Motor neuron (in vitro differentiated cells): ENCODE measurements at regions not wholly inside any gene's neighbourhood (a gene's known extent, or its start where the extent isn't known, plus 50 kb on each side); places are given as distances from the start of the nearest gene placed in this dataset.

Source experiments
- ATAC-seq, 8 experiments: fragments of 200-7000 bp; cut with Tn5 transposase; replicated peaks in 6 of 8; 2 replicates each; pipeline ENCODE4 v1.8.0; 2021; ENCODE audit warnings: mild to moderate bottlenecking in 8 of 8, moderate library complexity in 8 of 8
- H3K27ac ChIP-seq, 2 donors: fragments of 250-450 bp; sonication (Bioruptor Pico); 2 replicates each; pipeline ENCODE4 v1.9.0; 2021; ENCODE audit warnings: antibody characterized with exemption in 2 of 2, mild to moderate bottlenecking in 2 of 2, moderate library complexity in 1 of 2
- H3K4me1 ChIP-seq, 2 donors: fragments of 250-450 bp; sonication (Bioruptor Pico); replicated peaks in 1 of 2; 2 replicates each; pipeline ENCODE4 v1.6.1; 2021; ENCODE audit warnings: antibody characterized with exemption in 2 of 2, mild to moderate bottlenecking in 2 of 2, moderate library complexity in 1 of 2
- H3K4me3 ChIP-seq, 5 donors: fragments of 250-450 bp; sonication (Bioruptor Pico); 2 replicates each; pipeline ENCODE4 v1.9.0; 2021; ENCODE audit warnings: antibody characterized with exemption in 5 of 5, mild to moderate bottlenecking in 5 of 5, moderate library complexity in 4 of 5
- WGBS, 10 experiments: fragments of 450-650 bp; shearing (Covaris generic); methylation state at CpG; one replicate each; pipeline ENCODE4 v1.0.0; 2022; 5-methylcytosine and 5-hydroxymethylcytosine counted together
- in situ Hi-C, 9 experiments: fragments of 400-800 bp; cut with MboI; loops; one replicate each; pipeline ENCODE4 v1.15.0; 2021; ENCODE audit warnings: low sequenced_read_pairs in 9 of 9, low pct_unique_long_range_greater_than_20kb in 2 of 9; ENCODE audit not compliant: unreplicated experiment in 9 of 9

- H3K27ac ChIP-seq, result no peak overlapping the region
- H3K4me3 ChIP-seq, result no peak overlapping the region
- in situ Hi-C loops, result no loop called here
- no peaks in the 10 kb centered on the region for H3K4me1 ChIP-seq
- no peak for ATAC-seq
- 42 to 95% (median 85%) methylated on average over 1 to 5 of the region's 5 CpGs; no CpG with 5 or more reads in 1 of the 10 experiments for WGBS, 10 experiments
Observed at GRCh38 chr5:67335426-67335825, 138.8 kb upstream of the CD180 start.

- ATAC-seq, result no peak
- Histone ChIP-seq H3K4me3 (no peak overlapping the region), H3K27ac (no peak overlapping the region), H3K4me1 (no peaks in the 10 kb centered on the region)
- in situ Hi-C loops, result no loop called here
- WGBS, 10 experiments, result 11 to 100% (median 87%) methylated on average over 1 of the region's 1 CpG; no CpG with 5 or more reads in 4 of the 10 experiments
Observed at GRCh38 chr5:67334373-67334772, 137.8 kb upstream of the CD180 start.

GRCh38 chr5:67333171-67333570 lies 136.6 kb upstream of the CD180 start:
- no peaks in the 10 kb centered on the region for H3K4me1 ChIP-seq
- H3K4me3 ChIP-seq, result no peak overlapping the region
- no peak overlapping the region for H3K27ac ChIP-seq
- in situ Hi-C loops, result no loop called here
- no peak for ATAC-seq
- WGBS, 10 experiments, result 80 to 100% (median 95%) methylated on average over 1 to 2 of the region's 2 CpGs; no CpG with 5 or more reads in 1 of the 10 experiments

GRCh38 chr5:67331296-67331925 lies 134.8 kb upstream of the CD180 start:
- ATAC-seq, result no peak
- WGBS, 10 experiments, result 49 to 94% (median 79%) methylated on average over 1 to 4 of the region's 4 CpGs; no CpG with 5 or more reads in 2 of the 10 experiments
- Histone ChIP-seq H3K4me1 (no peaks in the 10 kb centered on the region), H3K4me3 (no peak overlapping the region), H3K27ac (no peak overlapping the region)
- in situ Hi-C loops, result no loop called here

GRCh38 chr5:67319935-67320725 lies 123.5 kb upstream of the CD180 start:
- ATAC-seq, result no peak
- Histone ChIP-seq H3K27ac (no peak overlapping the region), H3K4me1 (no peaks in the 10 kb centered on the region), H3K4me3 (no peak overlapping the region)
- WGBS, 10 experiments, result 86 to 100% (median 96%) methylated on average over 1 to 3 of the region's 3 CpGs; no CpG with 5 or more reads in 4 of the 10 experiments
- in situ Hi-C loops, result no loop called here

GRCh38 chr5:67318746-67319145 lies 122.1 kb upstream of the CD180 start:
- Histone ChIP-seq H3K4me3 (no peak overlapping the region), H3K27ac (no peak overlapping the region), H3K4me1 (no peaks in the 10 kb centered on the region)
- WGBS, 10 experiments, result 65 to 97% (median 90%) methylated on average over 2 to 6 of the region's 15 CpGs; no CpG with 5 or more reads in 7 of the 10 experiments
- ATAC-seq, result no peak
- in situ Hi-C loops, result no loop called here

GRCh38 chr5:67317603-67318002 lies 121.0 kb upstream of the CD180 start:
- Histone ChIP-seq H3K4me3 (no peak overlapping the region), H3K4me1 (no peaks in the 10 kb centered on the region), H3K27ac (no peak overlapping the region)
- in situ Hi-C loops, result no loop called here
- ATAC-seq, result peak in 2 of 8 experiments; percentile 52 to 55

- ATAC-seq, result no peak
- Histone ChIP-seq H3K4me3 (no peak overlapping the region), H3K4me1 (no peaks in the 10 kb centered on the region), H3K27ac (no peak overlapping the region)
- WGBS, 10 experiments, result 80 to 100% (median 100%) methylated on average over 1 of the region's 1 CpG; no CpG with 5 or more reads in 1 of the 10 experiments
- in situ Hi-C loops, result no loop called here
Observed at GRCh38 chr5:67316695-67317094, 120.1 kb upstream of the CD180 start.

GRCh38 chr5:67315082-67315989 lies 118.7 kb upstream of the CD180 start:
- Histone ChIP-seq H3K4me3 (no peak overlapping the region), H3K27ac (no peak overlapping the region), H3K4me1 (no peaks in the 10 kb centered on the region)
- WGBS, 10 experiments, result 22 to 100% (median 81%) methylated on average over 1 to 7 of the region's 7 CpGs
- ATAC-seq, result peak; percentile 89 to 99 (median 94)
- in situ Hi-C loops, result no loop called here

- 70 to 100% (median 96%) methylated on average over 2 of the region's 2 CpGs; no CpG with 5 or more reads in 1 of the 10 experiments for WGBS, 10 experiments
- H3K4me1 ChIP-seq, result no peaks in the 10 kb centered on the region
- no peak overlapping the region for H3K4me3 ChIP-seq
- H3K27ac ChIP-seq, result no peak overlapping the region
- in situ Hi-C loops, result no loop called here
- ATAC-seq, result no peak
Observed at GRCh38 chr5:67311701-67312100, 115.1 kb upstream of the CD180 start.

- ATAC-seq, result no peak
- WGBS, 10 experiments, result 46 to 100% (median 89%) methylated on average over 1 to 2 of the region's 2 CpGs
- Histone ChIP-seq H3K4me1 (no peaks in the 10 kb centered on the region), H3K4me3 (no peak overlapping the region), H3K27ac (no peak overlapping the region)
- in situ Hi-C loops, result no loop called here
Observed at GRCh38 chr5:67311208-67311607, 114.6 kb upstream of the CD180 start.

GRCh38 chr5:67310740-67311139 lies 114.1 kb upstream of the CD180 start:
- Histone ChIP-seq H3K4me1 (no peaks in the 10 kb centered on the region), H3K27ac (no peak overlapping the region), H3K4me3 (no peak overlapping the region)
- WGBS, 10 experiments, result 0 to 100% (median 93%) methylated on average over 1 to 2 of the region's 2 CpGs
- ATAC-seq, result no peak
- in situ Hi-C loops, result no loop called here

- 80 to 100% (median 100%) methylated on average over 1 of the region's 1 CpG; no CpG with 5 or more reads in 3 of the 10 experiments for WGBS, 10 experiments
- ATAC-seq, result no peak
- in situ Hi-C loops, result no loop called here
- H3K4me3 ChIP-seq, result no peak overlapping the region
- H3K27ac ChIP-seq, result no peak overlapping the region
- H3K4me1 ChIP-seq, result no peaks in the 10 kb centered on the region
Observed at GRCh38 chr5:67310169-67310568, 113.6 kb upstream of the CD180 start.
